ENCODE measurements at regions not wholly inside any gene's neighbourhood (a gene's known extent, or its start where the extent isn't known, plus 50 kb on each side); places are given as distances from the start of the nearest gene placed in this dataset.
"Not testable (repeated sequence)": the region's sequence is repeated elsewhere in the genome, so short reads cannot be mapped to it uniquely, and the experiment has no call there.

DNA sequence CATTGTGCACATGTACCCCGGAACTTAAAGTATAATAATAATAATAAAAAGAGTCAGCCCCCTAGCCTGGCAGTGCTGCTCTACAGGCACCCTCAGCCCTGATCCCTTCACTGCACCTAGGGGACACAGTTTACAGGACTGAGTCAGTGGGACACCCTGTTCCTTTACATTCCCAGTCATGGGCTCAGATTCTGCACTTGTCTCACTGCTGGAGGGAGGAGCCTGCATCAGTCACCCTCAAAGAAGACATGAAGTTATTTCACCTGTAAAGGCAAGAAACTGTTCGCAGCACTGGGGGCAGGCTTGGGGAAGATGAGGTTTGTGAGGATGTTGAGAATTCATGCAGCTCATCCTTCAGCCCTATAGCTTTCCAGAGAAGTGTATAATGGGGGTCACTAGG lies 50.7 kb upstream of the VPREB1 start:
- no peak for DNase-seq (ENCODE audit: low spot score)

DNA sequence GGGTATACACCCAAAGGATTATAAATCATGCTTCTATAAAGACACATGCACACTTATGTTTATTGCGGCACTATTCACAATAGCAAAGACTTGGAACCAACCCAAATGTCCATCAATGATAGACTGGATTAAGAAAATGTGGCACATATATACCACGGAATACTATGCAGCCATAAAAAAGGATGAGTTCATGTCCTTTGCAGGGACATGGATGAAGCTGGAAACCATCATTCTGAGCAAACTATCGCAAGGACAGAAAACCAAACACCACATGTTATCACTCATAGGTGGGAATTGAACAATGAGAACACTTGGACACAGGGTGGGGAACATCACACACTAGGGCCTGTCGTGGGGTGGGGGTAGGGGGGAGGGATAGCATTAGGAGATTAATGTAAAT lies 51.1 kb upstream of the VPREB1 start:
- not testable (repeated sequence) for DNase-seq (ENCODE audit: low spot score)

- not testable (repeated sequence) for DNase-seq (ENCODE audit: low spot score)
These were observed 51.6 kb upstream of the VPREB1 start for GRCh38 chr22:22193006-22193405.

DNA sequence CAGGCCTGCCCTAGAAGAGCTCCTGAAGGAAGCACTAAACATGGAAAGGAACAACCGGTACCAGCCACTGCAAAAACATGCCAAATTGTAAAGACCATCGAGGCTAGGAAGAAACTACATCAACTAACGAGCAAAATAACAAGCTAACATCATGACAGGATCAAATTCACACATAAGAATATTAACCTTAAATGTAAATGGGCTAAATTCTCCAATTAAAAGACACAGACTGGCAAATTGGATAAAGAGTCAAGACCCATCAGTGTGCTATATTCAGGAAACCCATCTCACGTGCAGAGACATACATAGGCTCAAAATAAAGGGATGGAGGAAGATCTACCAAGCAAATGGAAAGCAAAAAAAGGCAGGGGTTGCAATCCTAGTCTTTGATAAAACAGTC lies 54.8 kb upstream of the VPREB1 start:
- not testable (repeated sequence) for DNase-seq (ENCODE audit: low spot score)

GRCh38 chr22:22187863-22188262 lies 56.7 kb upstream of the VPREB1 start:
- DNase-seq (ENCODE audit: low spot score) = not testable (repeated sequence)

DNA sequence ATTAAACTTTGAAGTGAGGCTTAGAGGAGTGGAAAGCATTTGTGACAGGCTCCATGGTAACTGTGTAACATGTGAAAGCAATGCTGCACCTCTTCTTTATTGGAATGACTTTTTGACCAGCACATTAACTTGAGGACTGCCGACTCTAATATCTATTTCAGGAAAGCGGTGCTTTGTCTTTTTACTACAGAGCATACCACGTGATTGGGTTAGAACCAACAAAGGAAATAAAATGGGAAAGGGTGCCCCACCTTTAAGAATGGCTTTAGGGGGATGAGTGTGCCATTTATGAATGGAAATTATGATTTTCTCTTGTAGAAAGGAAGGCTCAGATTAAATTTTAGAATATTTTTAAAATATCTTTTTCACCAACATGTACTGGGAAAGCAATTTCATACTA lies 57.3 kb upstream of the VPREB1 start:
- no peak for DNase-seq (ENCODE audit: low spot score)

- no peak for DNase-seq (ENCODE audit: low spot score)
These were observed 58.6 kb upstream of the VPREB1 start for GRCh38 chr22:22185844-22186499.

DNA sequence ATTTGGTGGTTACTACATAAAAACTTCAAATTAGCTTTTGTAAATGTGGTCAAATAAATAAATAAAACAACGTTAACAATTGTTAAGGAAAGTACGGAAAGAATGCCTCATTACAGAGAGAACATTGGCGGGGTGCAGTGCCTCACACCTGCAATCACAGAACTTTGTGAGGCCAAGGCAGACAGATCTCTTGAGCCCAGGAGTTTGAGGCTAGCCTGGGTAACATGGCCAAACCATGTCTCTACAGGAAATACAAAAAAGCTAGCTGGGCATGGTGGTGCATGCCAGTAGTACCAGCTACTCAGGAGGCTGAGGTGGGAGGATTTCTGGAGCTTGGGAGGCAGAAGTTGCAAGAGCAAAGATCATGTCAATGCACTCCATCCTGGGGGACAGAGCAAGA lies 59.4 kb upstream of the VPREB1 start:
- no peak for DNase-seq (ENCODE audit: low spot score)

DNA sequence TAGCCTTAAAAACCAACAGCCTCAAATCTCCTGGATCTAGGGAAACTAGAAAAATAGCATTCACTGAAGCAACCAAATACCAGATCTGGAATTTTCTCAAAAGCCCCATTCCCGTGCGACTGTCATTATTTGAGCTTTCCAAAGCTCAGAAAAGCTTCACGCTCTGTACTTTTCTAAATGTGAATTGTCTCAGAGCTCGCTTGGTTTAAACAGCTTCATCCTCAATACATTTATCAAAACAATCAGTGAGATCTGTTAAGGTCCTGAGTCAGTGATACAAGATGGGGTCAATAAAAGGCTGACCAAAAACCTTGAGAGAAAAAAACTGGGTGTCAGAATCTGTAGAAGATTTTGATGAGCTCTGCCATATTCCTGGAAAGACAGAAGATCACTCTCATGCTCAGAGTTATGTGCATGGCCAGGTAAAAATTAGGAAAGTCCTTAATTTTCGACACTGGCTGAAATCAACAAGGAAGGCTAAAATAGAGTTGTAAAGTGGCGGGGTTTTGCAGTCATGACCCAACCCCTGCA lies 60.2 kb upstream of the VPREB1 start:
- no peak for DNase-seq (ENCODE audit: low spot score)

- DNase-seq (ENCODE audit: low spot score) = no peak
These were observed 61.7 kb upstream of the VPREB1 start for GRCh38 chr22:22182990-22183264.

GRCh38 chr22:22182218-22182989 lies 62.2 kb upstream of the VPREB1 start:
- DNase-seq (ENCODE audit: low spot score) = no peak

DNA sequence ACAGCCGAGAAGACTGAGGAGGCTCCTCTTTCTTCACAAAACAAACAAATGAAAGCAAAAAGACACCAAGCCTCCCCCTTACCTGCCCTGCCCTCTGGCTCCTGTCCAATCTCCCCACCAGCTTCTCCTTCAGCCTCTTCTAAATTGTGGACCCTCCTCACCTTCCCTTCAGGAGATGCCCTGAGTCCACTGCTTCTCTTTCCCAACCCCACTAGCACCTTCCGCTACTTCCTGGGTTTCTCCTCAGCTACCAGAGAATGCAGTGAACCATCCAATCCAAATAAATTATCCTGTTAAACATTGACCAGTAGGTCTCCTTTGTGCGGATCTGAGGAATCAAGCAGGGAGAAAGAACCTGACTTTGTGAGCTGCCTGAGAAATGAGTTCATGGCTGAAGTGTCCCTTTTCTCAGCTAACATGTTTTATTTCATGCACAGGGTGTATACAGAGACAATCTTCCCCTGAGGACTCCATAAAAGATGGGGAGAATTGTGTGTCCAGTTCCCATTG lies 63.2 kb upstream of the VPREB1 start:
- no peak for DNase-seq (ENCODE audit: low spot score)

DNA sequence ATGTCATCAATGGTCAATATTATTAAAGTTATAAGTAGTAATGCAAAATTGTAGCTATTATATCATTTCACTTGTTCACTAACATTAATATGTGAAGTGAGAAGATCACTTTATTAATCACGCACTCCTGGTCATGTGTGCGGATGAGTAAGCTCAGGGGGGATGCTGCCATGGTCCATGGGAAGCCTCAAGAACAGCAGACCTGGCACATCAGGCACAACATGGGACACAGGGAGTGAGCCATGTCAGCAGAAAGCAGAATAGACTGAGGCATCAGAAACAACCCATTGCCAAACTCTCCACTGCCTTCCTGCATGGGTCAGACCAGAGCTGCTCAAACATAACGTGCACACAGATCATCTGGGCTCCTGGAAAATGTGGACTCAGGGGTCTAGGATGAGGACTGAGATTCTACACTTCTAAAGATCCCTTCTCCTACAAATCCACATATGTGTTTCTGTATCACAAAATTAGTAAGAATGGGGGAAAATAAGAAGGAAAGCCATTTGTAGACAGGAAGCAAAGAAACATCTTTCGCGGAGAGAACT lies 63.8 kb upstream of the VPREB1 start:
- no peak for DNase-seq (ENCODE audit: low spot score)

DNA sequence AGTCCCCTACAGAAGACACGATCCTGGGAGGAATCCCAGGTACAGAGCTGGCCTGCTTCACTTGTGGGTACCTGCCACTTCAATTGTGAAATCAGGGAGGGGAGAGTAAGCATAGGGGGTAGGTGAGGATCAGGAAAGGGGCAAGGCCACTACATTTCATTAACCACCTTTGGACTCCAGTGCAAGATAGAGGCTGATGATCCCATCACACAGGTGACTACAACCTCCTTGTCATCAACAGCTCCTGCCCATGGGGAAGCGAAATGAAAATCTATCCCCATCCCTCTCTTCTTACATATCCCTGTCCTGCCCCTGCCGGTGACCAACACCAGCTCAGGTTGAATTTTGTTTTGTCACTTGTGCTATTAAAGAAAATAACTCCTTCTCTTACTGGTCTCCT lies 64.7 kb upstream of the VPREB1 start:
- DNase-seq (ENCODE audit: low spot score) = no peak

DNA sequence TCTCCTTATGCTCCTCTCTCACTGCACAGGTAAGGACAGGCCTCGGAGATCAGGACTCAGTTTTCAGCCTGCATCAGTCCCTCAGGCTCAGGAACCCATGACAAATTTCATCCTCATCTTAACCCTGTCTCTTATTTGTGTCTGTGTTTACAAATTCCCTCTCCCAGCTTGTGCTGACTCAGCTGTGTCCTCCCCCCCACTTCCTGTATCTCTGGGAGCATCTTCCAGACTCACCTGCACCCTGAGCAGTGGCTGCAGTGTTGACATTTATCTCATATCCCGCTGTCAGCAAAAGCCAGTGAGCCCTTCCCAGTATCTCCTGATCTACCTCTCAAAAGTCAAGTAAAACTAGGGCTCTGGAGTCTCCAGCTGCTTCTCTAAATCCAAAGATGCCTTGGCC lies 65.6 kb upstream of the VPREB1 start:
- no peak for DNase-seq (ENCODE audit: low spot score)

- DNase-seq (ENCODE audit: low spot score) = no peak
These were observed 66.1 kb upstream of the VPREB1 start for GRCh38 chr22:22178355-22178965.

- no peak for DNase-seq (ENCODE audit: low spot score)
These were observed 67.5 kb upstream of the VPREB1 start for GRCh38 chr22:22176929-22177616.

DNA sequence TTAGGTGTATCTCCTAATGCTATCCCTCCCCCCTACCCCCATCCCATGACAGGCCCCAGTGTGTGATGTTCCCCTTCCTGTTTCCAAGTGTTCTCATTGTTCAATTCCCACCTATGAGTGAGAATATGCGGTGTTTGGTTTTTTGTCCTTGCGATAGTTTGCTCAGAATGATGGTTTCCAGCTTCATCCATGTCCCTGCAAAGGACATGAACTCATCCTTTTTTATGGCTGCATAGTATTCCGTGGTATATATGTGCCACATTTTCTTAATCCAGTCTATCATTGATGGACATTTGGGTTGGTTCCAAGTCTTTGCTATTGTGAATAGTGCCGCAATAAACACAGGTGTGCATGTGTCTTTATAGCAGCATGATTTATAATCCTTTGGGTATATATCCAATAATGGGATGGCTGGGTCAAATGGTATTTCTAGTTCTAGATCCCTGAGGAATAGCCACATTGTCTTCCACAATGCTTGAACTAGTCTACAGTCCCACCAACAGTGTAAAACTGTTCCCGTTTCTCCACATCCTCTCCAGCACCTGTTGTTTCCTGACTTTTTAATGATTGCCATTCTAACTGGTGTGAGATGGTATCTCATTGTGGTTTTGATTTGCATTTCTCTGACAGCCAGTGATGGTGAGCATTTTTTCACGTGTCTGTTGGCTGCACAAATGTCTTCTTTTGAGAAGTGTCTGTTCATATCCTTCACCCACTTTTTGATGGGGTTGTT lies 71.5 kb upstream of the VPREB1 start:
- not testable (repeated sequence) for DNase-seq (ENCODE audit: low spot score)

DNA sequence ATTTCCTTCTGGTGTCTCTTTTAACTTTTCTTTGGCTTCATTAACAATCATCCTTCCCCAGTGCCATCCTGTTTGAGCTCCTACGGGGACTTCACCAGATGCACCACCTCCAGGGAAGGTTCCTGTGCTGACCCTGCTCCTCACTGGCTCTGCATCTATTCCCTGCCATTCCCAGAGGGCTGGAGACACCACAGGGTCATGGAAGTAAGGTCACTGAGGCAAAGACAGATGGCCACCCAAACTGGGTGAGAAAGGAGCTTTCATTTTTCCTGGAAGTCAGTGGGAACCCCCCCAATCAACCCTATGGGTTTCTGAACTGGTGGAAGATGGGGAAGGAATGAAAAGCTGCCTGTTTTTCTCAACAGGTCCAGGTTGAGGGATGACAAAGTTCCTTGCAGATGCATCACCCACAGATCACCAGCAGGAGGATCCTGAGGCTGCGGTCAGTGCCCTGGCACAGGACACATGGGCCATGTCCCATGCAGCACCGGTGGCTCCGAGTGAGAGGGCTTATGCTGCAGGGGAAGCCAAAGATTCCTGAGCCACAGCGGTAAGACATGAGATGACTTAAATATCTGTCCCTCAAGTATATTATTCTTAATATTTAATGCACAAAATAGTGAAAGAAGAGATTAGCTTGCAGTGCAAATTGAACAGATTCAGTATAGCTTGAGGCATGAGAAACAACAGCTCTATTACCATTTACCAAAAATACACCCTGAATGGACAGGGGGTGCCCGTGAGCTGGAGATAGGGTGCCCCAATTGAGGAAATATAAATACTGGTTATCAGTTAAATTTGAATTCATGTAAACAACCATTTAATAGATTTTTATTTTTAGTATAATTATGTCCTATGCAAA lies 73.0 kb upstream of the VPREB1 start:
- no peak for DNase-seq (ENCODE audit: low spot score)

- no peak for DNase-seq (ENCODE audit: low spot score)
These were observed 74.7 kb upstream of the VPREB1 start for GRCh38 chr22:22169923-22170322.

Measured in A172 (cell line).